ENCODE measurements at regions not wholly inside any gene's neighbourhood (a gene's known extent, or its start where the extent isn't known, plus 50 kb on each side); places are given as distances from the start of the nearest gene placed in this dataset.
"Not testable (repeated sequence)": the region's sequence is repeated elsewhere in the genome, so short reads cannot be mapped to it uniquely, and the experiment has no call there.

- H3K4me2 ChIP-seq = no peak overlapping the region
- no peak overlapping the region for H3K27ac ChIP-seq (ENCODE audit: low read depth in 2 of 2, low read length in 1 of 2)
- DNase-seq = no peak
- no peaks in the 10 kb centered on the region; the same call in 1 of the 2 replicates for H3K9me2 ChIP-seq
- no peak overlapping the region for H2AFZ ChIP-seq (ENCODE audit: low read depth)
- H4K20me1 ChIP-seq (ENCODE audit: insufficient read depth) = no peaks in the 10 kb centered on the region
- TF ChIP-seq SMC3 (IDR thresholded peaks at IDR 0.05; ENCODE audit: low read depth, low read length) (no peak), RAD21 (IDR thresholded peaks at IDR 0.05; ENCODE audit: low read length) (no peak)
- no peaks in the 10 kb centered on the region for H3K36me3 ChIP-seq (replicated peaks in 1 of 2; ENCODE audit: control insufficient read depth in 1 of 2, insufficient read depth in 2 of 2, low read length in 1 of 2)
- no peaks in the 10 kb centered on the region for H3K4me1 ChIP-seq (ENCODE audit: control insufficient read depth in 1 of 2, insufficient read depth in 2 of 2, low read depth in 1 of 2, low read length in 1 of 2)
- H3K9ac ChIP-seq = no peak overlapping the region
- H3K27me3 ChIP-seq (ENCODE audit: insufficient read depth) = no peaks in the 10 kb centered on the region
- ChIA-PET POLR2A (no interaction called here), CTCF (interaction anchor here (0.8 kb wide), 1 partner anchor 38 kb away, joined by 3 read pairs; no protein-coding TSS in a partner anchor)
- WGBS (ENCODE audit: low lambda C conversion rate) = 20% methylated on average over 1 of the region's 1 CpG
- no peaks in the 10 kb centered on the region for H3F3A ChIP-seq (replicated peaks; ENCODE audit: insufficient read depth)
- no peaks in the 10 kb centered on the region for H3K9me3 ChIP-seq
- no peak overlapping the region for H3K4me3 ChIP-seq (ENCODE audit: low read depth in 2 of 2, low read length in 1 of 2)
- no peaks in the 10 kb centered on the region for H3K79me2 ChIP-seq (ENCODE audit: insufficient read depth)
Measured at GRCh38 chr11:97060184-97060583, 670.4 kb downstream of the JRKL start.

GRCh38 chr11:97069160-97069559 is 679.3 kb downstream of the JRKL start:
- TF ChIP-seq ELF1 (IDR thresholded peaks at IDR 0.05) (no peak), EZH2phosphoT487 (IDR thresholded peaks at IDR 0.05; ENCODE audit: borderline replicate concordance, low read depth) (no peak), GATA2 (CRISPR knock-in tag; IDR thresholded peaks at IDR 0.05) (peak; percentile 45; the same call in 1 of the 2 replicates)
- Histone ChIP-seq H3K9ac (no peak overlapping the region), H3F3A (replicated peaks; ENCODE audit: insufficient read depth) (no peaks in the 10 kb centered on the region), H3K9me2 (no peaks in the 10 kb centered on the region), H3K27me3 (ENCODE audit: insufficient read depth) (no peaks in the 10 kb centered on the region), H3K4me3 (ENCODE audit: low read depth in 2 of 2, low read length in 1 of 2) (no peak overlapping the region), H3K79me2 (ENCODE audit: insufficient read depth) (no peaks in the 10 kb centered on the region), H3K4me2 (no peak overlapping the region), H3K27ac (ENCODE audit: low read depth in 2 of 2, low read length in 1 of 2) (no peak overlapping the region), H3K36me3 (replicated peaks in 1 of 2; ENCODE audit: control insufficient read depth in 1 of 2, insufficient read depth in 2 of 2, low read length in 1 of 2) (no peaks in the 10 kb centered on the region), H3K4me1 (ENCODE audit: control insufficient read depth in 1 of 2, insufficient read depth in 2 of 2, low read depth in 1 of 2, low read length in 1 of 2) (no peaks in the 10 kb centered on the region), H2AFZ (ENCODE audit: low read depth) (no peak overlapping the region), H3K9me3 (no peaks in the 10 kb centered on the region), H4K20me1 (ENCODE audit: insufficient read depth) (no peaks in the 10 kb centered on the region)
- POLR2A ChIA-PET = no interaction called here
- no peak for DNase-seq
- CTCF ChIA-PET = no interaction called here
- WGBS (ENCODE audit: low lambda C conversion rate) = 11% methylated on average over 3 of the region's 3 CpGs

- H3K4me1 ChIP-seq (ENCODE audit: control insufficient read depth in 1 of 2, insufficient read depth in 2 of 2, low read depth in 1 of 2, low read length in 1 of 2) = no peaks in the 10 kb centered on the region
- H4K20me1 ChIP-seq (ENCODE audit: insufficient read depth) = no peaks in the 10 kb centered on the region
- 29% methylated on average over 2 of the region's 2 CpGs for WGBS (ENCODE audit: low lambda C conversion rate)
- TF ChIP-seq MAX (IDR thresholded peaks at IDR 0.05; ENCODE audit: low read depth) (no peak), TAF1 (IDR thresholded peaks at IDR 0.05; ENCODE audit: borderline replicate concordance, low read depth, low read length) (no peak), FOSL2 (IDR thresholded peaks at IDR 0.05; ENCODE audit: borderline replicate concordance, low read depth) (no peak), GATA2 (CRISPR knock-in tag; IDR thresholded peaks at IDR 0.05) (no peak), CHD2 (IDR thresholded peaks at IDR 0.05; ENCODE audit: low read length, partially characterized antibody) (no peak), REST (IDR thresholded peaks at IDR 0.05; ENCODE audit: low read depth, low read length) (no peak), EP300 (IDR thresholded peaks at IDR 0.05; ENCODE audit: borderline replicate concordance in 1 of 2, low read depth in 1 of 2, low read length in 1 of 2) (no peak), FOXJ3 (CRISPR knock-in tag; IDR thresholded peaks at IDR 0.05) (no peak)
- H3K36me3 ChIP-seq (replicated peaks in 1 of 2; ENCODE audit: control insufficient read depth in 1 of 2, insufficient read depth in 2 of 2, low read length in 1 of 2) = no peaks in the 10 kb centered on the region
- H2AFZ ChIP-seq (ENCODE audit: low read depth) = no peak overlapping the region
- H3K9ac ChIP-seq = no peak overlapping the region
- no peaks in the 10 kb centered on the region for H3F3A ChIP-seq (replicated peaks; ENCODE audit: insufficient read depth)
- H3K27ac ChIP-seq (ENCODE audit: low read depth in 2 of 2, low read length in 1 of 2) = no peak overlapping the region
- no peak overlapping the region for H3K4me3 ChIP-seq (ENCODE audit: low read depth in 2 of 2, low read length in 1 of 2)
- H3K79me2 ChIP-seq (ENCODE audit: insufficient read depth) = no peaks in the 10 kb centered on the region
- H3K9me3 ChIP-seq = no peaks in the 10 kb centered on the region
- DNase-seq = no peak
- no peak overlapping the region for H3K4me2 ChIP-seq
- POLR2A ChIA-PET = no interaction called here
- CTCF ChIA-PET = no interaction called here
- no peaks in the 10 kb centered on the region for H3K27me3 ChIP-seq (ENCODE audit: insufficient read depth)
- H3K9me2 ChIP-seq = no peaks in the 10 kb centered on the region
Measured at GRCh38 chr11:97072420-97072819, 682.6 kb downstream of the JRKL start.

GRCh38 chr11:97076666-97077065 is 686.9 kb downstream of the JRKL start:
- POLR2A ChIA-PET; CTCF ChIA-PET; H3K9ac ChIP-seq; DNase-seq; H3K4me3 ChIP-seq (ENCODE audit: low read depth in 2 of 2, low read length in 1 of 2); H3K79me2 ChIP-seq (ENCODE audit: insufficient read depth); H4K20me1 ChIP-seq (ENCODE audit: insufficient read depth); H3K9me3 ChIP-seq; H3K27me3 ChIP-seq (ENCODE audit: insufficient read depth); H3K4me2 ChIP-seq; H3F3A ChIP-seq (replicated peaks; ENCODE audit: insufficient read depth); H2AFZ ChIP-seq (ENCODE audit: low read depth); H3K27ac ChIP-seq (ENCODE audit: low read depth in 2 of 2, low read length in 1 of 2); H3K4me1 ChIP-seq (ENCODE audit: control insufficient read depth in 1 of 2, insufficient read depth in 2 of 2, low read depth in 1 of 2, low read length in 1 of 2); H3K36me3 ChIP-seq (replicated peaks in 1 of 2; ENCODE audit: control insufficient read depth in 1 of 2, insufficient read depth in 2 of 2, low read length in 1 of 2); H3K9me2 ChIP-seq: not testable (repeated sequence)
- WGBS (ENCODE audit: low lambda C conversion rate) = 73% methylated on average over 3 of the region's 19 CpGs

All from SK-N-SH (cell line).